ENCODE measurements at regions not wholly inside any gene's neighbourhood (a gene's known extent, or its start where the extent isn't known, plus 50 kb on each side); places are given as distances from the start of the nearest gene placed in this dataset.

- TF ChIP-seq CTCF (IDR thresholded peaks at IDR 0.05; ENCODE audit: insufficient read depth, low read length) (no peak), GABPA (IDR thresholded peaks at IDR 0.05; ENCODE audit: low read depth) (no peak), REST (IDR thresholded peaks at IDR 0.05; ENCODE audit: insufficient replicate concordance, low read depth) (no peak), POLR2AphosphoS5 (IDR thresholded peaks at IDR 0.05; ENCODE audit: low read depth) (no peak)
Observed at GRCh38 chr13:87919956-87920355, 248.8 kb downstream of the SLITRK5 start.
